ENCODE measurements at regions not wholly inside any gene's neighbourhood (a gene's known extent, or its start where the extent isn't known, plus 50 kb on each side); places are given as distances from the start of the nearest gene placed in this dataset.

- intact Hi-C loops (cut with DNase I; ENCODE audit: low total_unique reads), result no loop called here
- WGBS, 2 donors, result 4 to 73% methylated on average over 1 of the region's 1 CpG
- no peak for DNase-seq (ENCODE audit: low spot score in 2 of 2)
- TF ChIP-seq CTCF (IDR thresholded peaks at IDR 0.05) (no peak), POLR2A (IDR thresholded peaks at IDR 0.05) (no peak)
- no peak overlapping the region for H3K4me3 ChIP-seq (ENCODE audit: low read depth, poor library complexity, severe bottlenecking)
Measured at GRCh38 chr10:105868935-105869334, 1227.8 kb downstream of the SORCS3 start.

DNA sequence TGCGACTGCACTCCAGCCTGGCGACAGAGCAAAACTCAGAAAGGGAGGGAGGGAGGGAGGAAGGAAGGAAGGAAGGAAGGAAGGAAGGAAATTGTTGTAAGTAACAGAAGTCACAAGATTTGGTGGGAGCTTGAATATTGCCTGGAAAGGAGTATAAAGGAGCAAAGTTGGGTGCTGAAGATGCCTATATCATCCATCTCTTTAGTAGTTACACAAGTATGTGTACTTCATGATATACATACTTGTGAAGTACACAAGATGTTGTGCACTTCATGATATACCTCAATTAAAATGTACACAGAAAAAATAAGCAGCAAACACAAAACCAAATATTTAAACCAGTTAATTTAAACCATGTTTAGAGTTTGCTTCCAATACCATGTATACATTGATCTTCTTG is 1223.8 kb downstream of the SORCS3 start:
- no peak for TF ChIP-seq POLR2A (IDR thresholded peaks at IDR 0.05)
- TF ChIP-seq CTCF (IDR thresholded peaks at IDR 0.05), result no peak
- intact Hi-C loops (cut with DNase I; ENCODE audit: low total_unique reads), result no loop called here
- WGBS, 2 donors, result 76 to 92% methylated on average over 2 of the region's 2 CpGs

GRCh38 chr10:105857268-105858264 is 1216.5 kb downstream of the SORCS3 start:
- TF ChIP-seq POLR2A (IDR thresholded peaks at IDR 0.05), result no peak
- TF ChIP-seq CTCF (IDR thresholded peaks at IDR 0.05), result no peak
- WGBS, 2 donors, result 71 to 74% methylated on average over 4 of the region's 4 CpGs

More for the DNA sequence above, 1223.8 kb downstream of the SORCS3 start:
- H3K4me3 ChIP-seq (ENCODE audit: low read depth, poor library complexity, severe bottlenecking), result no peak overlapping the region
- no peak for DNase-seq (ENCODE audit: low spot score in 2 of 2)

DNA sequence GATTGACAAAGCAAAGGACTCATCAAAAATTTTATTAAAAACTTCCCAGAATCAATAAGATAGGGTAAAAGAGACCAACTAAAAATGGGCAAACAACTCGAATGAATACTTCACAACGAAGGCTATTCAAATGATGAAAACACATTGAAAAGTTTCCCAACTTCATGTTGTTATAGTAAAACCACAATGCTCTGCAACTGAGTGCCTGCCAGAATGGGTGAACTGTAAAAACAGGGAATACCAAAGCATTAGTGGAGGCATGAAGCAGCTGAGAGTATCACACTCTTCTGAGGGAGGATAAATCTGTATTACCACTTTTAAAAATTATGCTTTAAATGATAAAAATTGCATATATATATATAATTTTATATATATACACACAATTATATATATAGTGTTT is 1214.7 kb downstream of the SORCS3 start:
- no peak for DNase-seq (ENCODE audit: low spot score in 2 of 2)
- TF ChIP-seq POLR2A (IDR thresholded peaks at IDR 0.05), result no peak
- TF ChIP-seq CTCF (IDR thresholded peaks at IDR 0.05), result no peak
- 54 to 68% methylated on average over 2 of the region's 2 CpGs for whole genome bisulfite sequencing, 2 donors
- intact Hi-C loops (cut with DNase I; ENCODE audit: low total_unique reads), result no loop called here
- no peak overlapping the region for H3K4me3 ChIP-seq (ENCODE audit: low read depth, poor library complexity, severe bottlenecking)

More at GRCh38 chr10:105857268-105858264, 1216.5 kb downstream of the SORCS3 start:
- no peak for DNase-seq (ENCODE audit: low spot score in 2 of 2)
- no peak overlapping the region for H3K4me3 ChIP-seq (ENCODE audit: low read depth, poor library complexity, severe bottlenecking)
- intact Hi-C loops (cut with DNase I; ENCODE audit: low total_unique reads), result no loop called here

DNA sequence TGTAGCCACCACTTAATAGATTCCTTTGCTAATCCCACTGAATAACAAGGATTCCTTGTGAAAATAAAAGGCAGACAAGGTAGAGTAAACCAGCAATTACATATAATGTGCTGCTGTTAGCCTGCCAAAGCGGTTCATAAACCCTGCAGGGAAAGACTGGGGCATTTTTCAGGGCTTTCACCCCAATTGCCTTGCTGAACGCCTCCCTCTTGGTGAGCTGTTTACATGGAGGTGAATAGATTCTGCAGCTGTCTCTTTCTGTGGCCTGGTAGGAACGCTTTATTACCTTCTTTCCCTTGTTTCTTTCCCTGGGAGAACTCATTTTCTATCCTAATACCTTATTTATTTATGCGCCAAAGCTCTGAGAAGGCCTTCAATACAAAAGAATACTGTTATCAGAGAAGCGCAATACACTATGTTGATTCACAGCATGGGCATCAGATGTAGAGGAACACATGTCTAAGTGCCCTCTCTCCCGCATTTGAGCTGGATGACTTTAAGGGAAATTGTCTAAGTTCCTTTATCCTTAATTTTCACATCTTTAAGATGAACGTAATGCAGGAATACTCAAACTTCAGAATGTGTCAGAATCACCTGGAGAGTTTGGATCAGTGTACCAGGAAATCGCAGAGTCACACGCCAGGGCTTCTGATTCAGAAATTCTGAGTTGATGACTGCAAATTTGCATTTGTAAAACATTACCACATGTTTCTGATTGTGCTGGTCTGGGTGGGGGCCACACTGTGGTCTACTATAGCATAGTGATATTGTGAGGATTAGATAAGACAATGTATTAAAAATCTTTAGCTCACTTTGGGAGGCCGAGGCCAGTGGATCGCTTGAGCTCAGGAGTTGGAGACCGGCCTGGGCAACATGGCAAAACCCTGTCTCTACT is 1203.8 kb downstream of the SORCS3 start:
- H3K4me3 ChIP-seq (ENCODE audit: low read depth, poor library complexity, severe bottlenecking), result no peak overlapping the region
- no peak for TF ChIP-seq POLR2A (IDR thresholded peaks at IDR 0.05)
- no peak for TF ChIP-seq CTCF (IDR thresholded peaks at IDR 0.05)
- 66 to 80% methylated on average over 12 of the region's 12 CpGs for WGBS, 2 donors
- intact Hi-C loops (cut with DNase I; ENCODE audit: low total_unique reads), result no loop called here
- no peak for DNase-seq (ENCODE audit: low spot score in 2 of 2)

Data from lower leg skin (tissue), 4 donors.